Fibroblast of lung (primary cell): ENCODE measurements at regions not wholly inside any gene's neighbourhood (a gene's known extent, or its start where the extent isn't known, plus 50 kb on each side); places are given as distances from the start of the nearest gene placed in this dataset.

Experiments used
- DNase-seq, 2 donors: peaks; one replicate each; pipeline versions ENCODE4 v3.0.0 to v3.0.0-alpha.2; 2010; ENCODE audit warnings: low read depth in 2 of 2
- H2AFZ ChIP-seq: 2 replicates; pipeline ENCODE4 v1.5.1; 2012; ENCODE audit warnings: low read length, control low read depth, inconsistent platforms
- H3K27ac ChIP-seq: 2 replicates; pipeline ENCODE4 v1.5.1; 2011; ENCODE audit warnings: low read length, control low read depth; ENCODE audit not compliant: insufficient read depth
- H3K27me3 ChIP-seq: 2 replicates; pipeline ENCODE4 v1.5.1; 2011; ENCODE audit warnings: mild to moderate bottlenecking, low read length; ENCODE audit not compliant: control insufficient read depth, insufficient read depth
- H3K36me3 ChIP-seq: 2 replicates; pipeline ENCODE4 v1.5.1; 2011; ENCODE audit warnings: low read length; ENCODE audit not compliant: control insufficient read depth, insufficient read depth
- H3K4me1 ChIP-seq: 2 replicates; pipeline ENCODE4 v1.5.1; 2011; ENCODE audit warnings: low read length; ENCODE audit not compliant: control insufficient read depth, insufficient read depth; ENCODE audit errors: extremely low read depth
- H3K4me2 ChIP-seq: 2 replicates; pipeline ENCODE4 v1.5.1; 2011; ENCODE audit warnings: low read length, control low read depth; ENCODE audit not compliant: insufficient read depth; ENCODE audit errors: extremely low read depth
- H3K4me3 ChIP-seq, 4 experiments: fragments of 200-600 bp in 1 of 4; sonication (generic) in 1 of 4; replicated peaks in 1 of 4; 2 replicates each; pipeline ENCODE4 v1.5.1; 2011 to 2016; ENCODE audit warnings: low read length in 4 of 4, low read depth in 3 of 4, mild to moderate bottlenecking in 3 of 4, control low read depth in 2 of 4, inconsistent platforms in 1 of 4, mixed read lengths in 1 of 4; ENCODE audit not compliant: insufficient read depth in 1 of 4; ENCODE audit errors: control extremely low read depth in 1 of 4
- H3K79me2 ChIP-seq: 2 replicates; pipeline ENCODE4 v1.5.1; 2012; ENCODE audit warnings: mild to moderate bottlenecking, low read length, inconsistent platforms; ENCODE audit not compliant: control insufficient read depth, insufficient read depth
- H3K9ac ChIP-seq: 2 replicates; pipeline ENCODE4 v1.5.1; 2011; ENCODE audit warnings: mild to moderate bottlenecking, low read length, control low read depth; ENCODE audit not compliant: insufficient read depth
- H3K9me3 ChIP-seq: 2 replicates; pipeline ENCODE4 v1.5.1; 2012; ENCODE audit warnings: low read depth, low read length; ENCODE audit not compliant: control insufficient read depth, insufficient read depth
- H4K20me1 ChIP-seq: 2 replicates; pipeline ENCODE4 v1.5.1; 2011; ENCODE audit warnings: low read length; ENCODE audit not compliant: control insufficient read depth, insufficient read depth; ENCODE audit errors: extremely low read depth
- CTCF ChIP-seq, 2 donors: IDR thresholded peaks in 1 of 2; conservative IDR thresholded peaks in 1 of 2; 1 replicate in 1 of 2; 2 replicates in 1 of 2; pipeline ENCODE4 v1.5.1; 2011 to 2012; ENCODE audit warnings: low read length in 2 of 2, control low read depth in 1 of 2, inconsistent platforms in 1 of 2, low read depth in 1 of 2, mild to moderate bottlenecking in 1 of 2
- EZH2 ChIP-seq: IDR thresholded peaks from 2 replicates; pipeline ENCODE4 v1.5.1; 2012; ENCODE audit warnings: low read length, control low read depth, mild to moderate bottlenecking; ENCODE audit errors: missing control alignments

DNA sequence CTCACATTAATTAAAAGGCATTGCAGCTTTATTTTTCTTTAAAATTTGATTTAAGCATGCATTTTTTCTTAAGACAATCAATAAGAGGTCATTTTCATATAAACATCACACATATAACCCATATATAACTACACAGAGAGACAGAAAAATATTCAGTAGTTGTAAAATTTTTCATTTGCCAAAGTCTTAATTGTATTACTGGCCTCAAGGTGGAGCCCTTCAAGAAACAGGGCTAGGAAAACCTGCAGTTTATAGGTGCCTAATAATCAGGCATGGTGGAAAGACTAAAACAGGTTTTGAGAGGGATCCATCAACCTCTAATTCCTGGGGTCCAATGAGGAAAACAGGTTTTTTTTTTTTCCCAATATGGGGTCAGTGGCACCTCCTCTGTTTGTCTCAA, 71.3 kb upstream of the ZNF804A start:
- Histone ChIP-seq H3K4me2 (no peak overlapping the region), H4K20me1 (no peaks in the 10 kb centered on the region), H3K36me3 (no peaks in the 10 kb centered on the region), H3K79me2 (no peaks in the 10 kb centered on the region), H3K4me3 (no peak overlapping the region), H3K27ac (no peak overlapping the region), H3K9ac (no peak overlapping the region), H3K27me3 (no peaks in the 10 kb centered on the region), H3K9me3 (peaks cover 2% of the 10 kb centered on the region), H2AFZ (no peak overlapping the region), H3K4me1 (no peaks in the 10 kb centered on the region)
- no peak for TF ChIP-seq EZH2
- no peak for TF ChIP-seq CTCF (conservative IDR thresholded peaks at IDR 0.05 in 1 of 2, IDR thresholded peaks at IDR 0.05 in 1 of 2; ENCODE audit: low read depth in 1 of 2, low read length in 2 of 2)
- no peak for DNase-seq

DNA sequence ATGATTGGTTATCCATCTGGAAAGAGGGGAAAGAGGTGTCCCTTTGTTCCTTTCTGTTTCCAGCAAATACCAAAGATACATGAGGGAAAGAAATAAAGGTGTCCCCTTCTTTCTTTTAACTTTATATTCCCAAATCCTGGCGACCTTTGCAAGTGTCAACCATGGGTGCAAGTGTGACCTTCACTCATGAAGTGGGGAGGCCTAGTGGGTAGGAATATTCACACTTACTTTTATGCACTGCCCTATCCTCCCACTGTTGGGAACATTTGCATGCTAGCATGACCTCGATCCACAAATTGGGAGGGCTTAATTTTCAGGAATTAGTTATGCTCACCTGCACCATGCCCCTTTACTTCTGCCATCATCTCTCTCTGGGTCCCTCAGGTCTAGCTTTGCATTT, 70.2 kb upstream of the ZNF804A start:
- no peaks in the 10 kb centered on the region for H3K27me3 ChIP-seq
- DNase-seq = no peak
- no peaks in the 10 kb centered on the region for H4K20me1 ChIP-seq
- no peaks in the 10 kb centered on the region for H3K4me1 ChIP-seq
- no peak overlapping the region for H2AFZ ChIP-seq
- H3K9me3 ChIP-seq = peaks cover 2% of the 10 kb centered on the region
- no peak overlapping the region for H3K4me3 ChIP-seq
- TF ChIP-seq CTCF (conservative IDR thresholded peaks at IDR 0.05 in 1 of 2, IDR thresholded peaks at IDR 0.05 in 1 of 2; ENCODE audit: low read depth in 1 of 2, low read length in 2 of 2) (no peak), EZH2 (no peak)
- H3K27ac ChIP-seq = no peak overlapping the region
- no peak overlapping the region for H3K4me2 ChIP-seq
- H3K79me2 ChIP-seq = no peaks in the 10 kb centered on the region
- H3K9ac ChIP-seq = no peak overlapping the region
- H3K36me3 ChIP-seq = no peaks in the 10 kb centered on the region

DNA sequence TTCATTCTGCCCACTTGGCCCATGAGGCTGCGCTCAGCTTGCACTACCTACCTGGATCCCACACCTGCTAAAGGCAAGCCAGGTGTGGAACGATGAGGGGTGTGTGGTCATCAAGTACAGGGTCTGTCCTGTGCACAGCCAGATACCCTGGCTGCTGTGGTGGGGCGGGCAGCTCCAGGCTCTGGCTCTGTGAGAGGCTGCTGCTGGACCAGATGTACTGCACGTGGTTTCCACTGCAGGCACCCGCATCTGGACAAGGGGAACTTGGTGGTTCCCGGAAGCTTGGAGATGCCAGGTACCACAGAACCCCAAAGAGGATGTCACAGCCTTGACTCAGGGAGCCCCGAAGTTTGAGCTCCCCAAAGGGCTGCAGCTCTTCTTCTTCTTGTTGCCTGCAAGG, 68.1 kb upstream of the ZNF804A start:
- Histone ChIP-seq H4K20me1 (no peaks in the 10 kb centered on the region), H3K79me2 (no peaks in the 10 kb centered on the region), H3K4me1 (no peaks in the 10 kb centered on the region), H2AFZ (no peak overlapping the region), H3K27me3 (no peaks in the 10 kb centered on the region), H3K4me2 (no peak overlapping the region), H3K36me3 (no peaks in the 10 kb centered on the region), H3K9ac (no peak overlapping the region), H3K9me3 (peaks cover 2% of the 10 kb centered on the region), H3K4me3 (no peak overlapping the region), H3K27ac (no peak overlapping the region)
- DNase-seq = no peak
- no peak for TF ChIP-seq CTCF (conservative IDR thresholded peaks at IDR 0.05 in 1 of 2, IDR thresholded peaks at IDR 0.05 in 1 of 2; ENCODE audit: low read depth in 1 of 2, low read length in 2 of 2)
- no peak for TF ChIP-seq EZH2
